Activated CD8-positive, alpha-beta T cell treated with anti-CD3 and anti-CD28 coated beads for 36 hours (primary cell): ENCODE measurements at regions not wholly inside any gene's neighbourhood (a gene's known extent, or its start where the extent isn't known, plus 50 kb on each side); places are given as distances from the start of the nearest gene placed in this dataset.

Experiments
- ATAC-seq: fragments of 200-7000 bp; cut with Tn5 transposase; one replicate; pipeline ENCODE4 v1.10.0; 2021; ENCODE audit warnings: mild to moderate bottlenecking, moderate library complexity
- CTCF ChIA-PET: fragments of 350-600 bp; sonication (Branson Sonifier 250); formaldehyde crosslinking; loops from one replicate; lab custom pipeline; 2021; ENCODE audit warnings: antibody characterized with exemption; lab: Charles Lee
- POLR2A ChIA-PET: fragments of 350-600 bp; sonication (Branson Sonifier 250); formaldehyde crosslinking; loops from one replicate; lab custom pipeline; 2021; ENCODE audit warnings: antibody characterized with exemption; lab: Charles Lee
- DNase-seq: peaks from one replicate; pipeline ENCODE4 v3.0.0-alpha.2; 2020
- H3K27ac Mint-ChIP-seq: one replicate; pipeline ENCODE4 v1.8.0; 2021; ENCODE audit warnings: mild to moderate bottlenecking, mixed read lengths
- H3K27me3 Mint-ChIP-seq: one replicate; pipeline ENCODE4 v1.8.0; 2021; ENCODE audit warnings: mixed read lengths
- H3K36me3 Mint-ChIP-seq: one replicate; pipeline ENCODE4 v1.8.0; 2021; ENCODE audit warnings: low read depth, mixed read lengths
- H3K4me1 Mint-ChIP-seq: one replicate; pipeline ENCODE4 v1.8.0; 2021; ENCODE audit warnings: low read depth, mixed read lengths
- H3K4me3 Mint-ChIP-seq: one replicate; pipeline ENCODE4 v1.8.0; 2021; ENCODE audit warnings: mild to moderate bottlenecking, moderate library complexity, mixed read lengths
- H3K9me3 Mint-ChIP-seq: one replicate; pipeline ENCODE4 v1.8.0; 2021; ENCODE audit warnings: mixed read lengths
- CTCF ChIP-seq: fragments of 200-600 bp; IDR thresholded peaks from one replicate; pipeline ENCODE4 v1.8.0; 2022; ENCODE audit warnings: antibody characterized with exemption, mild to moderate bottlenecking
- intact Hi-C: fragments of 100-400 bp; cut with micrococcal nuclease; formaldehyde crosslinking; loops from one replicate; pipeline ENCODE4 v1.10.0; 2022

- DNase-seq (no peak), ATAC-seq (no peak)
- CTCF ChIA-PET, result no interaction called here
- Mint-ChIP-seq H3K9me3 (no peaks in the 10 kb centered on the region), H3K36me3 (no peaks in the 10 kb centered on the region), H3K4me1 (no peaks in the 10 kb centered on the region), H3K27me3 (no peaks in the 10 kb centered on the region), H3K4me3 (no peak overlapping the region), H3K27ac (no peak overlapping the region)
- TF ChIP-seq CTCF, result no peak
- intact Hi-C loops, result no loop called here
- POLR2A ChIA-PET, result no interaction called here
Observed at GRCh38 chr3:144636833-144637232, 665.2 kb downstream of the DIPK2A start.

DNA sequence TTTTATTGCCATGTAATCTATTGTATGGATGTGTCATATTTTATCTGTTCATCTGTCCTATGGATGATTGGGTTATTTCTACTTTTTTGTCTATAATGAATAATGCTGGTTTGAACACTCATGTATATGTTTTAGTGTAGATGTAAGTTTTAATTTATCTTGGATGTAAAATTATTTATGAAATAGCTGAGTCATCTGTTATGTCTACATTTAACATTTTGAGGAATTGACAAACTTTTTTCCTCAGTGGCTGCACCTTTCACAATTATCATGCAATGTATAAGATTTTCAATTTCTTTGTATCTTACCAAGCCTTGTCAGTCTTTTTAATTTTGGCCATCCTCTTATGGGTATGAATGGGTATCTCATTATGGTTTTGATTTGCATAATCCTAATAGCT, 666.4 kb downstream of the DIPK2A start:
- no peak overlapping the region for H3K4me3 Mint-ChIP-seq
- POLR2A ChIA-PET, result no interaction called here
- ATAC-seq, result no peak
- intact Hi-C loops, result no loop called here
- no peak overlapping the region for H3K27ac Mint-ChIP-seq
- no peaks in the 10 kb centered on the region for H3K9me3 Mint-ChIP-seq
- H3K4me1 Mint-ChIP-seq, result no peaks in the 10 kb centered on the region
- no peaks in the 10 kb centered on the region for H3K27me3 Mint-ChIP-seq
- no peaks in the 10 kb centered on the region for H3K36me3 Mint-ChIP-seq
- TF ChIP-seq CTCF, result no peak
- no peak for DNase-seq
- CTCF ChIA-PET, result no interaction called here

GRCh38 chr3:144643771-144644198, 672.2 kb downstream of the DIPK2A start:
- ATAC-seq, result no peak
- ChIA-PET POLR2A (no interaction called here), CTCF (no interaction called here)
- DNase-seq, result no peak
- Mint-ChIP-seq H3K9me3 (peaks cover 1% of the 10 kb centered on the region), H3K4me1 (no peaks in the 10 kb centered on the region), H3K4me3 (no peak overlapping the region), H3K27me3 (no peaks in the 10 kb centered on the region), H3K27ac (no peak overlapping the region), H3K36me3 (no peaks in the 10 kb centered on the region)
- intact Hi-C loops, result no loop called here
- TF ChIP-seq CTCF, result no peak

GRCh38 chr3:144645300-144645699, 673.7 kb downstream of the DIPK2A start:
- ChIA-PET CTCF (no interaction called here), POLR2A (no interaction called here)
- intact Hi-C loops, result no loop called here
- no peak overlapping the region for H3K27ac Mint-ChIP-seq
- peaks cover 1% of the 10 kb centered on the region for H3K9me3 Mint-ChIP-seq
- no peaks in the 10 kb centered on the region for H3K27me3 Mint-ChIP-seq
- no peaks in the 10 kb centered on the region for H3K36me3 Mint-ChIP-seq
- H3K4me1 Mint-ChIP-seq, result no peaks in the 10 kb centered on the region
- TF ChIP-seq CTCF, result no peak
- ATAC-seq (no peak), DNase-seq (no peak)
- H3K4me3 Mint-ChIP-seq, result no peak overlapping the region

GRCh38 chr3:144650380-144650779, 678.8 kb downstream of the DIPK2A start:
- Mint-ChIP-seq H3K4me1 (no peaks in the 10 kb centered on the region), H3K27me3 (no peaks in the 10 kb centered on the region), H3K9me3 (peaks cover 1% of the 10 kb centered on the region), H3K27ac (no peak overlapping the region), H3K4me3 (no peak overlapping the region), H3K36me3 (no peaks in the 10 kb centered on the region)
- no peak for DNase-seq
- TF ChIP-seq CTCF, result no peak
- no peak for ATAC-seq
- CTCF ChIA-PET, result no interaction called here
- POLR2A ChIA-PET, result no interaction called here
- intact Hi-C loops, result no loop called here
